ENCODE measurements at regions not wholly inside any gene's neighbourhood (a gene's known extent, or its start where the extent isn't known, plus 50 kb on each side); places are given as distances from the start of the nearest gene placed in this dataset.

- no peak overlapping the region for H3K4me3 Mint-ChIP-seq (ENCODE audit: low read depth)
Observed at GRCh38 chr12:25690996-25691864, 138.1 kb upstream of the LMNTD1 start.

GRCh38 chr12:25691865-25692114 is 138.7 kb upstream of the LMNTD1 start:
- Mint-ChIP-seq H3K27ac (no peak overlapping the region), H3K4me1 (ENCODE audit: low read depth) (peaks cover 4% of the 10 kb centered on the region), H3K36me3 (ENCODE audit: insufficient read depth) (no peaks in the 10 kb centered on the region), H3K9me3 (ENCODE audit: low read depth) (peaks cover 8% of the 10 kb centered on the region), H3K27me3 (peaks cover 11% of the 10 kb centered on the region), H3K4me3 (ENCODE audit: low read depth) (no peak overlapping the region)
- TF ChIP-seq, protein P1, sequence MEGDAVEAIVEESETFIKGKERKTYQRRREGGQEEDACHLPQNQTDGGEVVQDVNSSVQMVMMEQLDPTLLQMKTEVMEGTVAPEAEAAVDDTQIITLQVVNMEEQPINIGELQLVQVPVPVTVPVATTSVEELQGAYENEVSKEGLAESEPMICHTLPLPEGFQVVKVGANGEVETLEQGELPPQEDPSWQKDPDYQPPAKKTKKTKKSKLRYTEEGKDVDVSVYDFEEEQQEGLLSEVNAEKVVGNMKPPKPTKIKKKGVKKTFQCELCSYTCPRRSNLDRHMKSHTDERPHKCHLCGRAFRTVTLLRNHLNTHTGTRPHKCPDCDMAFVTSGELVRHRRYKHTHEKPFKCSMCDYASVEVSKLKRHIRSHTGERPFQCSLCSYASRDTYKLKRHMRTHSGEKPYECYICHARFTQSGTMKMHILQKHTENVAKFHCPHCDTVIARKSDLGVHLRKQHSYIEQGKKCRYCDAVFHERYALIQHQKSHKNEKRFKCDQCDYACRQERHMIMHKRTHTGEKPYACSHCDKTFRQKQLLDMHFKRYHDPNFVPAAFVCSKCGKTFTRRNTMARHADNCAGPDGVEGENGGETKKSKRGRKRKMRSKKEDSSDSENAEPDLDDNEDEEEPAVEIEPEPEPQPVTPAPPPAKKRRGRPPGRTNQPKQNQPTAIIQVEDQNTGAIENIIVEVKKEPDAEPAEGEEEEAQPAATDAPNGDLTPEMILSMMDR (IDR thresholded peaks at IDR 0.05; ENCODE audit: unreplicated experiment), result no peak
- DNase-seq (ENCODE audit: low spot score, unreplicated experiment), result no peak

More at GRCh38 chr12:25690996-25691864, 138.1 kb upstream of the LMNTD1 start:
- no peak for DNase-seq (ENCODE audit: low spot score, unreplicated experiment)
- no peak overlapping the region for H3K27ac Mint-ChIP-seq
- peaks cover 11% of the 10 kb centered on the region for H3K27me3 Mint-ChIP-seq
- TF ChIP-seq, protein P1 (IDR thresholded peaks at IDR 0.05; ENCODE audit: unreplicated experiment), result no peak
- peaks cover 4% of the 10 kb centered on the region for H3K4me1 Mint-ChIP-seq (ENCODE audit: low read depth)
- no peaks in the 10 kb centered on the region for H3K36me3 Mint-ChIP-seq (ENCODE audit: insufficient read depth)
- peaks cover 4% of the 10 kb centered on the region for H3K9me3 Mint-ChIP-seq (ENCODE audit: low read depth)

DNA sequence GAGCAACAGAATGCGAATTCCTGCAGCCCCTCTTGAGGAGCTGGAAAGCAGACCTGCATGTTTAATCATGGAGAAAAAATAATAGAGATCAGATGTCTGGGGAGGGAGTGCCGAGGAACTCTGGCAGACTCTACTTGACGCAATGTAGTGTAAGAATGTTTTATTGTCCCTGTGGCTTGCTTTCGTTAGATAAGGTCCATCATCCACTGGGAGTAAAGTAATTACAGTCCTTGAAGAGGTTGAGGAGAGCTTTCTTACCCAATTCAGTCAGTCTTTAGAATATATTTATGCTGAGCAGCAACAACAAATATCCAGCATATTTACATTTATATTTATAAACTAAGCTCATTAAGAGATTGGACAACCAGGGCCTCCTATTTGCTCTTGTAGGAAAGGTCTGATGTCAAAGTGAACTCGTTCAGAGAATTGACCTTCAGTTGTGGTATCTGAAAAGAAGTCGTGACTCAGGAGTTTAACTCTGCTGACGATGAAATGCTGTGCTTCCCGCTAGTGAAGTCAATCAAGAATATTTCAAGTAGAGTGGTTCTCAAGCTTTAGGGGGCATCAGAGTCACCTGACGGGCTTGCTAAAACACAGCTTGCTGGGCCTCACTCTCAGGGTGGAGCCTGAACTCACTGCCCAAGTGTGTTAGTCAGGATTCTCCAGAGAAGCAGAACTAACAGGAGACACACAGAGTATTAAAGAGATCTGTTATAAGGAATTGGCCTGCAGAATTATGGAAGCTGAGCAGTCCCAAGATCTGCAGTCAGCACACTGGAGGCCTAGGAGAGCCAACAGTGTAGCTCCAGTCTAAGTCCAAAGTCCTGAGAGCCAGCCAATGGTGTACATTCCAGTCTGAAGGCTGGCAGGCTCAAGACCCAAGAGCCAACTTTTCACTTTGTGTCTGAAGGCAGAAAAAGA is 139.3 kb upstream of the LMNTD1 start:
- DNase-seq (ENCODE audit: low spot score, unreplicated experiment), result no peak
- H3K36me3 Mint-ChIP-seq (ENCODE audit: insufficient read depth), result no peaks in the 10 kb centered on the region
- H3K9me3 Mint-ChIP-seq (ENCODE audit: low read depth), result peaks cover 4% of the 10 kb centered on the region

DNA sequence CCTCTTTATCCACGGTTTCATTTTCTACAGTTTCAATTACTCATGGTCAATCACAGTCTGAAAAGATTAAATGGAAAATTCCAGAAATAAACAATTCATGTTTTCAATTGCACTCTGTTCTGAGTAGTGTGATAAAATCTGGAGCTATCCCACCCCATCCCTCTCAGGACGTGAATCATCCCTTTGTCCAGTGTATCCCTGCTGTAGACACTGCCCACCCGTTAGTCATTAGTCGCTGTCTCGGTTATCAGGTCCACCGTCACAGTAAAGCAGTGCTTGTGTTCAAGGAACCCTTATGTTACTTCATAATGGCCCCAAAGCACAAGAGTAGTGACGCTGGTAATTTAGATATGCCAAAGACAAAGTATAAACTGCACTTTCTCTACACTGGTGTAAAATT is 141.0 kb upstream of the LMNTD1 start:
- Mint-ChIP-seq H3K9me3 (ENCODE audit: low read depth) (peaks cover 3% of the 10 kb centered on the region), H3K27me3 (peaks cover 11% of the 10 kb centered on the region), H3K4me1 (ENCODE audit: low read depth) (peaks cover 4% of the 10 kb centered on the region), H3K4me3 (ENCODE audit: low read depth) (no peak overlapping the region), H3K27ac (no peak overlapping the region), H3K36me3 (ENCODE audit: insufficient read depth) (no peaks in the 10 kb centered on the region)
- TF ChIP-seq, protein P1 (IDR thresholded peaks at IDR 0.05; ENCODE audit: unreplicated experiment), result no peak
- no peak for DNase-seq (ENCODE audit: low spot score, unreplicated experiment)

More for the DNA sequence above, 139.3 kb upstream of the LMNTD1 start:
- no peak overlapping the region for H3K4me3 Mint-ChIP-seq (ENCODE audit: low read depth)
- H3K27ac Mint-ChIP-seq, result no peak overlapping the region
- peaks cover 4% of the 10 kb centered on the region for H3K4me1 Mint-ChIP-seq (ENCODE audit: low read depth)
- TF ChIP-seq, protein P1 (IDR thresholded peaks at IDR 0.05; ENCODE audit: unreplicated experiment), result no peak
- peaks cover 11% of the 10 kb centered on the region for H3K27me3 Mint-ChIP-seq

DNA sequence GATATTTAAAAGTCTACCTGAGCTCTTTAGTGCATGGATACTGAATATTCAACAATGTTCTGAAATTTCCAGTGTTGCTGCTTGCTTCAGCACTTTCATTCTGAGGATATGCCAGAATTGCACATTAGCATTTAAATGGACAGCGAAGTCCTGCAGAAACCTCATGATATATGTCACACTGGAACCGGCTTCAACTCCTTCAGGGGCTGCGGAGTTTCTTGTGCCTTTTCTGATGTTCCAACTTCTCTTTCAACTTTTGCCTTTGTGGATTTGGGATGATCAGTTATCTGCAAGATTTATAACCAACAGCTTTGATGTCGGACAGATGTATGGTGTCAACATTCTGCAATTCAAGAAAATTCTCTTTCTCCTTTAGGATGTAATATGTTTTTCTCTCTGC is 142.5 kb upstream of the LMNTD1 start:
- no peak for DNase-seq (ENCODE audit: low spot score, unreplicated experiment)
- peaks cover 3% of the 10 kb centered on the region for H3K9me3 Mint-ChIP-seq (ENCODE audit: low read depth)
- TF ChIP-seq, protein P1 (IDR thresholded peaks at IDR 0.05; ENCODE audit: unreplicated experiment), result no peak
- peaks cover 4% of the 10 kb centered on the region for H3K4me1 Mint-ChIP-seq (ENCODE audit: low read depth)
- no peaks in the 10 kb centered on the region for H3K36me3 Mint-ChIP-seq (ENCODE audit: insufficient read depth)
- no peak overlapping the region for H3K27ac Mint-ChIP-seq
- H3K4me3 Mint-ChIP-seq (ENCODE audit: low read depth), result no peak overlapping the region
- H3K27me3 Mint-ChIP-seq, result peaks cover 2% of the 10 kb centered on the region

All from progenitor cell of endocrine pancreas (in vitro differentiated cells).